Stimulated activated CD8-positive, alpha-beta memory T cell treated with anti-CD3 and anti-CD28 coated beads, Interleukin-7, amount 100 ng/mL, for 4 hours (primary cell): ENCODE measurements at regions not wholly inside any gene's neighbourhood (a gene's known extent, or its start where the extent isn't known, plus 50 kb on each side); places are given as distances from the start of the nearest gene placed in this dataset.

Experiments used
- DNase-seq, 2 donors: peaks; one replicate each; pipeline ENCODE4 v3.0.0-alpha.2; 2020; ENCODE audit warnings: low read depth in 2 of 2

DNA sequence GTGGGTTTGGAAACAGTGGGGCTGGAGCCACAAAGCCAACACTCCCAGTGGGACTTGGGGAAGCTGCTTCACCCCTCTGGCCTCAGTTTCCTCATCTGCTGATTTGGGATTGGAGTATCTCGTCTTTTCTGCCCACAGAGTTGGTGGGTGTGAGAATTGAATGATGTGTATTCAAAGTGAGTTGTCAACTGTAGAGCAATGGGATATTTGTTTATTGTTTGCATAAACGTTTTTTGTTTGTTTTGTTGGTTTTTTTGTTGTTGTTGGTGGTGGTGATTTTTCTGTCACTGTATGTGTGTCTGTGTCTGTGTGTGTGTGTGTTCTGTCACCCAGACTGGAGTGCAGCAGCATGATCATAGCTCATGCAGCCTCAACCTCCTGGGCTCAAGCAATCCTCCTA, 542.0 kb downstream of the MIAT start:
- no peak for DNase-seq

DNA sequence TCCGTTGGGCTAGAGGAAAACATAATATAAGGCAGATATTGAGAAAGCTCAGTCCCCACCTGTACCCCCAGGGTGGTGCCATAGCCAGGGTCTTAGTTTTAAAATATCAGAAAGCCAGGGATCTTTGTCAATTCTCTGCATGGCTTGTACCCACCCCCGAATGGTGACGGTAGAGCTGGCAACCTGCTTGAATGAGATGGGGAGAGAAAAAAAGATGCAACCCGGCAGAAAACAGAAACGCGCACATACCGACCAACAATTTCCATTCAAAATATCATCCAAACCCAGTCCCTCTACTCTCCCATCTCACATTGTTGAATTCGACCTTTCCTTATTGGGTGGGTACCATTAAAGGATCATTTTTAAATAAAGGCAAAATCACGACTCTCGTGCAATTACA, 543.9 kb downstream of the MIAT start:
- DNase-seq: no peak

GRCh38 chr22:27201741-27202140, 544.4 kb downstream of the MIAT start:
- no peak for DNase-seq

DNA sequence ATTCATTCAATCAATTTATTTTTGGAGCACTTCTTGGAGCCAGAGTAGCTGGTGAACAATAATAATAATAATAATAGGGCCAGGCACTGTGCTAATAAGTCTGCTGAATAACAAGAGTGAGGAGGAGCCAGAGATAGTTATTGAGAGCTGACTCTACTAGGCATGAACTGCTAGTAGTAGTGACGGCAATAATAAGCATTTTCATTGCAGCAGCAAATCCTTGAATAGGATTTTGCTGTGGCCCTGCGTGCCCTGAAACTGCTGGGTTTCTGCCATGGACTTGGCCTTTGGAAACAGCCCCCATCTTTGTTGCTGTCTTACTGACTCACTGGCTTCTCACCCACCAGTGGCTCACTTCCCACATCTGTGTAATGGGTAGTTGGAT, 545.9 kb downstream of the MIAT start:
- no peak for DNase-seq

DNA sequence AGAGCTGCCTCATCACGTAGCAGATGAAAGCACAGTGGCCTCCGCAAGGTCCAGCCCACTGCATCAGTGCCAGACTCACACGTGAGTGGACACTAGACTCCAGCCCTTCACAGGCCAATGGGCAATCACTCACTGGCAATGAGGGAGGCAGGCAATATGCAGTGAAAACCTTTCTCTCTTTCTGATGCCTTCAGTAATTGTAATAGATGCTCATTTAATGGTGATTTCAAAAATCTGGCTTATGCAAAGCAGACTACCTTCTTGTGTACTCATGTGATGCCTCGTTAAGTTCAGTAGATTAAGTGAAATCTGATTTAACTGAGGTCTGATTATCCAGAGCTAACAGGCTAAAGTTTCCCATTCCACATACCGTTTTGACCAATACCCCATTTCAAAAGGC, 546.9 kb downstream of the MIAT start:
- DNase-seq: no peak

GRCh38 chr22:27204817-27205216, 547.4 kb downstream of the MIAT start:
- no peak for DNase-seq

- no peak for DNase-seq
These were observed 548.3 kb downstream of the MIAT start for GRCh38 chr22:27205492-27206373.

- no peak for DNase-seq
These were observed 549.2 kb downstream of the MIAT start for GRCh38 chr22:27206374-27207133.

GRCh38 chr22:27207266-27207665, 549.9 kb downstream of the MIAT start:
- no peak for DNase-seq

- DNase-seq: no peak
These were observed 550.5 kb downstream of the MIAT start for GRCh38 chr22:27207907-27208306.

DNA sequence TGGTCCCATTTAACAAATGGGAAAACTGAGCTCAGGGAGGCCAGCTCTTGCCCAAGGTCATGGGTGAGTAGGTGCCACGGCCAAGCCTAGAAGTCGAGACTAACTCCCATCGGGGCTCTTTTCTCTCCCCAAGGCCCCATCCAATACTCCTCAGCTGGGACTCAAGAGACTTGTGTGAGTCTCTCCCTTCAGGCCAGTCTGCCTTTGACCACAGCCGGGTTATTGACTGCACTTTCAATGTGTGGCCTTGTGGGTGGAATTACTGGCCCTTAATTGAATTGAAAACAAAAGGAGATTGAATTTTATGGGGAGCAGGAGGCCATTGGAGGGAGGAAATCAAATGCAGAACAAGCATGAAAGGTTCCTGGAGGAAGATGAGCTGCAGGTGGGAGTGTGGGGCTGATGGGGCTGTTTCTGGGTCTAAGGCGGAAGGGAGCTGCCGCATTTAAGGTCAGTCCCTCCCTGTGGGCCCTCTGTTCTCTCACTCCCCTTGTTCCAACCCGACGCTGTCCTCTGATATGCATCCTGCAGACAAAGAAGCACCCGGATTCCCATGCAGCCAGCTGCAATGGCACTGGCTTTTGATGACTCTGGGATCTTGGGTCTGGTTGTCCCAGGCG, 552.8 kb downstream of the MIAT start:
- no peak for DNase-seq

DNA sequence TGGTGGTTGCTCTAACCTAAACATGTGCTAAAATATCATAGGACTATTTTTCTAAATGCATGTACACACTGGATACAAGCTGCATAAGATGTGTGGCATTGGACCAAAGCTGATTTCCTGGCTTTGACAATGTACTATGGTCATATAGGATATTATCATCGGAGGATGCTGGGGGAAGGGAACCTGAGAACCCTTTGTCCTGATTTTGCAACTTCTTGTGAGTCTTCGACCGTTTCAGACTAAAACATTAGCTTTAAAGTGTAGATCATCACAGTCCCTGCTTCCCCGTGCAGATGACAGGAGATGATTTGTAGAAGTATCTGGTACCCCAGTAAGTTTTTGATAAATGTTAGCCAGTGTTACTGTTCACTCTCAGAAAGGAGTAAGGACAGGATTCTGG, 554.7 kb downstream of the MIAT start:
- no peak for DNase-seq

- no peak for DNase-seq
These were observed 555.3 kb downstream of the MIAT start for GRCh38 chr22:27212617-27213177.

DNA sequence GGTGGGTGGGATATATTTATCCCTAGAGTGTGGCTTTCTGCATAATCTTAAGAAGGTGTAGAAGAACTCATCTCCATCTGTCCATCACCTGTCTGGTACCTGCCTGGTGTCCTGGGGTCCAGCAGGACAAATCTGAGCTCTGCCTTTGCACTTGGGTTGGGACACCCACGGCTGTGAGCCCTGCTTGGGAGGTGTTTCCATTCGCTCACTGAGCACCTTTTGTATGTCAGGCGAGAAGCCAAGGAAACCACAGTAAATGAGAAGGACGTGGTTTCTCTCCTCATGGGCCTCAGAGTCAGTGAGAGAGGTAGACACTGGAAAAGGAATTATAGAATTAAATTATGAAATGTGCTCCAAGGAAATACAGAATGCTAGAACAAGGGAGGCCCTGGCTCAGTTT, 555.9 kb downstream of the MIAT start:
- DNase-seq: no peak

DNA sequence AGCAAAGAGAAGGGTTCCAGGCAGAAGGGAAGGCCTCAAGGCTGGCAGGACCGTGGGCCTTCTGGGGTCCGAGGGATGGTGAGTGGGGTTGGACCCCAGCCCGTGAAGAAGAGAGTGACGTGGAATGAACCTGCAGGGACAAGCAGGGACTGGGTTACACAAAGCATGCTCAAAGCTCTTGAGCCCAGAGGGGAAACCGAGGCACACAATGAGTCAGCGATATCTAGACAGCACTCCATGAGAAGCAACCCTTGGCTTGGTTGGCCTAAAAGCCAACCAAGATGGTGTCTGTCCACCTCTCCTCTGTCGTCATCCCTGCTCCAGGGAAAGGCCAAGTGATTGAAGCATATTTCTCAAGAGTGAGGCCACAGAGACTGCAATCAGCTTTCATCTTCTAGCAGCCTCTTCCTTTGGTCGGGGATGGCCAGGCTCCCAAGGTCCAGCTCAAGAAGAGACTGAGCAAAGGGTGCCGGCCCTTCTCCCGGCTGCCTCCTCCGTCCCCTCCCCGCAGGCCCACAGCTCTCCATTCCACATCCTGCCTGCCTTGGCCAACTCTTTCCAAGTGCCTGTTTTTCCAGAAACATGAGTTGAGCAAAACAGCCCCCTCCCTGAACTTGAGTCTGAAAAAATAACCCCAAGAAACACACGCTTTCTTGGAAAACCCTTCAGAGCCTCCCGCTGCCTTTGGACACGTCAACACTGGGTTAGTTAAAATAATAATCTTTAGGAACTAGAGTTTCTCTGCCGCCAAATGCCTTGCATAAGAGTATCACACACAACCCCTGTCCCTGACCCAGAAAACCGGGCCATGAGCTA, 556.6 kb downstream of the MIAT start:
- DNase-seq: no peak

DNA sequence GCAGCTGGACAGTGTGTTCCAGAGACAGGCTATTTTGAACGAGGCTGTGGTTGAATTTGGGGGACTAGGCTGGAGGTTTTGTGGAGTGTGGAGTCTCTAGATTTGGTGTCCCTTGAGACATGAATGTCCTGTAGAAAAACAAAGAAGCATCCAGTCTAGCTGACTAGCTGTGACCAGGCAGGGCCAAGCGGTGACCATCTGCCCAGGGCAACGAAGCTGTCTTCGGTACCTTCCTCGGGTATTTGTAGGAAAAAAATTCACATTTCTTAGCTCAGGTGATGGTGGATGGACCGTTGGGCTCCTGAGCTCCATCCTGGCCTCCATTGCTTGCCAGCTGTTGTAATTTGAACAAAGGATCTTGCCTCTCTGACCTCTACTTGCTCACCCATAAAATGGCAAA, 557.3 kb downstream of the MIAT start:
- DNase-seq: no peak

DNA sequence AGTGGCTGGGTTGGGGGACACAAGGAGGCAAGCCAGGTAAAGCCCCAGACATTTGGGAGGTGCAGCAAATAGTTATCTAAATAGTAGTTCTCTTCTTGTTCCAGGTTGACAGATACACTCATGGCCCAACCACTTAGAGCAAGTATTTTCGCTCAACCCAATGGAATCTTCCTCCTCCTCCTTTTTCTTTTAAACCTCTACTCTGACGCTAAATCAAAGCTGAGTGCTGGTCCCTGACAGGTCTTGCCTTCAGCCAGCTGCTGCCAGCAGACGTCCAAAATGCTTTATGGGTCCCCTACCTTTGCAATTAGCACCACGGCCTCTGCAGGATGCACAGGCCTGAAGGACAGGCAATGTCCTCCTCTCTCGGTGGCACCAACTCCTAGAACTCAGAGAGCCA, 558.5 kb downstream of the MIAT start:
- DNase-seq: no peak

DNA sequence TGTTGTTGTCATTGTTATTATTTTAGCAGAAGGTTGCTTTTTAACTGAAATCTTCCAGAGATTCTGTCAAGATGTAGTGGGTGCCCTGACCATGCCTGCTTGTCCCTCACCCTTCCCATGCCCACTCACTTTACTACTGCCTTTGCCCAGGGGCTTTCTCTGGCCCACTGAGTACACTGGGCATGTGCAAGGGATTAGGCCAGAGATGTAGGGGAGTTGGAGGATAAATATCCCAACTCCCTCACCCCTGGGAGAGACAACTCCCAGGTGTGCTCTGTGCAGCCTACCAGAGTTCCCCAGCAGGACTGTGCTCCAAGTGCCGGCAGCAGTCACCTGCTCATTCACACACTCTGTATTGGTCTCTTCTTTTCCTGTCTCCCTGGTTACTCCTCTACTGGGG, 559.1 kb downstream of the MIAT start:
- DNase-seq: no peak

DNA sequence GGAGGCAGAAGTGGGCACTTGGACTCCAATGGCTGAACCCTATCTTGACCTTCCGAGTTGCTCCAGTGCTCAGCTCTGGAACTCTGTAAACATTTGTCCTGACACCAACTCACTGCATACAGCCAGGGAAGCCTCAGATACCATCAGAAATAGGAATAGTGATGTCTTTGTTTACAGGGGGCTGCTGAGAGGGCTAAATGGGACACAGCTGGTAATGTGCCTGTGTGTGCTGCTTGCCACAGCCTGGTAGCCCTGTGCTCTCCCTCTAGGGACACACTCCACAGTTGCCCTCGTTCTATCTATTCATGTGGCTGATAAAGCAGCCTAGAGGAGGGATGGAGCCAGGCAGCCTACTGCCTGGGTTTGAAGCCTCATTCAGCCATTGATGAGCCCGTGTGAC, 559.8 kb downstream of the MIAT start:
- DNase-seq: no peak

GRCh38 chr22:27218012-27218920, 560.9 kb downstream of the MIAT start:
- DNase-seq: no peak

DNA sequence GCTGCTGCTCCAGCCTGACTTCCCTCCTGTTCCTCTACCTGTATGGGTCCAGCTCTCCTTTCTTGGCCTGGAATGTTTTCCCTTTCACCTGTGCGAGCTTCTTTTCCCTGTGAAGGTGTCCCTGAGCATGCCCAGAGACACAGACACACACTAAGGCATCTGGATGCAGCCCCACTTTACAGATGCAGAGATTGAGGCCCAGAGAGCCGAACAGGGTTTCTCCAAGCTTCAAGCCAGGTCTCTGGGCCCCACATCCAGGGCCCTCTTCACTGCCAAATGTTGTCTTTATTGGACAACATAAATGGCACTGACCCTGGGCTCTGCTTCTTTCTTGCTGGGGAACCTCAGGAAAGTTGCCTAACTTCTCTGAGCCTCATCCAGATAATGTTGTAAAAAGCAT, 561.6 kb downstream of the MIAT start:
- DNase-seq: no peak
